Fibroblast of skin of right quadriceps (primary cell): ENCODE measurements at regions not wholly inside any gene's neighbourhood (a gene's known extent, or its start where the extent isn't known, plus 50 kb on each side); places are given as distances from the start of the nearest gene placed in this dataset.

Source experiments
- DNase-seq: peaks from one replicate; pipeline ENCODE4 v3.0.0-alpha.2; 2013

- no peak for DNase-seq
Measured at GRCh38 chr11:70836071-70836470, 416.3 kb downstream of the SHANK2 start.

- no peak for DNase-seq
Measured at GRCh38 chr11:70838198-70838597, 414.2 kb downstream of the SHANK2 start.

GRCh38 chr11:70839851-70840250 lies 412.5 kb downstream of the SHANK2 start:
- DNase-seq, result no peak

- no peak for DNase-seq
Measured at GRCh38 chr11:70841264-70841663, 411.1 kb downstream of the SHANK2 start.

- no peak for DNase-seq
Measured at GRCh38 chr11:70842256-70842655, 410.1 kb downstream of the SHANK2 start.

DNA sequence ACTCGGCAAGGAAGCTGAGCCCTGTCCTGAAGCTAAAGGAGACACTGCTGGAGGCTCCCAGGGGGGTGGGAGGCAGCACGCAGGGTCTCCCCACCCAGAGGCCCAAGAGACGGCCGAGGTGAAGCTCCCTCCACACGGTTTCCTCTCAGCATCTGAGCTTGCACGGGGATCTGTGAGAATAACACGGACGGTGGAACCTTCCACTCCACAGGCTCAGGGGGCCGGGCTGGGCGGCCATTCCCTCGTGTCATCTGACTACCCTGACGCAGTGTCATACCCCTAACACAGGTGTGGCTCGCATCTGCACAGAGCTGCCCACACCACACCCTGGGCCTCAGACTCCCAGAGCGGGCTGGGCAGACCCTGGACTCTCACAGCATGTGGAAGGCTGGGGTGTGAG lies 409.7 kb downstream of the SHANK2 start:
- DNase-seq, result no peak

DNA sequence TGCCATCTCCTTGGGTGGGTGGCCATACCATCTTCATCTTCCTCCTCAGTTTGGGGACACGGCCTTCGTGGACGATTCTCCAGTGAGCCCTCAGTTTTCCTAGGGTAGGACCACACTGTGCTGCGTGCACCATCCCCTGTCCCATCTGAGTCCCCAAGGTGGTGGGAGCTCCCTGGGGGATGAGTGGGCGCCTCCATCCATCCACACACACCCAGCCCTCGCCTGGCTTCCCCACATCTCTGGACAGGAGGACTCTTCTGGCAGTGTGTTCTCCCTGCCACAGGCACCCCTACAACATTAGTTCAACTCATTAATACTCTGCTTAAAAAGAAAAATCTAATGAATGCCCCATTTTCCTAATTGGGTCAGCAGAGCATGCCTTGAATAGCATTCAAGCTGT lies 408.5 kb downstream of the SHANK2 start:
- DNase-seq, result no peak

DNA sequence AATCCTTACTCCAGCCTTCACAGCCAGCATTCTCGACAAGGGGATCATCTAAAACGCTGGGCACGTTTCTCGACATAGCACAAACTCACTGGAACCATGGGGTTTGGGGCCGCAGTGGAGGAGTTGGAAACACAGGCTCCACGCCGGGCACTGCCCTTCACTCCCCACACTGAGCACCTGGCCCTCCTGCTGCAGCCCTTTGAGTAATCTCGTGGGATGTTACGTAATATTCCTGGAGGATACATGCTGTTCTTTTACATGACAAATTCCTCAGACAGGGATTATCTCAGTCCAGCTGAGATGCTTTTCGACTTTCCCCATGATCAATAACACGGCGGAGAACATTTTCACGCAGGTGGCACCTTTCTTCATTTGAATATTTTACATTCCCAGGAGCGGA lies 408.0 kb downstream of the SHANK2 start:
- DNase-seq, result no peak

GRCh38 chr11:70845591-70846041 lies 406.8 kb downstream of the SHANK2 start:
- DNase-seq, result no peak

- no peak for DNase-seq
Measured at GRCh38 chr11:70846781-70847655, 405.4 kb downstream of the SHANK2 start.

- DNase-seq, result no peak
Measured at GRCh38 chr11:70848243-70848750, 404.1 kb downstream of the SHANK2 start.

DNA sequence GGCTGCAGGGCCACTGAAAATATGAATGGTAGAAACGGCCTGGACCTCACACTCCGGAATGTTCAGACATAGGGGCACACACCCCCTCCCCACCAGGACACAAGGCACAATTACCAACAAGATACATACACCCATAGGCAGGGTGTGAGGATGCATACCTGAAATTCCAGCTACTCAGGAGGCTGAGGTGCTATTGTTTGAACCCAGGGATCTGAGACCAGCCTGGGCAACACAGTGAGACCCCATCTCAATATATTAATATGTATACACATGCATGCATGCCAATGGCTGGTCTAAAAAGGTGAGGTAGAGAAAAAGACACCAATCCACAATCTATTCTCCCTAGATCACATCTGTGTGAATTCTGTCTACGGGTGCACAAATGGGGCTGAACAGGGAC lies 403.3 kb downstream of the SHANK2 start:
- DNase-seq, result no peak

- no peak for DNase-seq
Measured at GRCh38 chr11:70851308-70851707, 401.1 kb downstream of the SHANK2 start.

DNA sequence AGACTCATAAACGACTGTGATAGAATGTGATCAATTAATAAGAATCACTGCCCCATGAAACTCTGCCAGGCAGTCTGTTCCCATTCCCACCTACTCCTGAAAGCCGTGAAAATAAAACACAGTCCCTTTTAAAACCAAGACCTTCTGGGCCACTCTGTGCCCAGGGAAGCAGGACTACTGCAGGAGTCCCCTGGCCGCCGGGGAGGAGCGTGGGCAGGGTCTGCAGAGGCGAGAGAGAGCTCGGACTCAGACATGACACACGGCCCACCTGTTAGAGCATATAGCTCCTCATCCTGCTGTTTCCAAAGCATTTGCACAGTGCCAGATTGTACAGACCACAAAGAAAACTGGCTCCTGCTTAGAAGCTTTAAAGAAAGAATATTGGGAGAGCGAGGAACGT lies 400.5 kb downstream of the SHANK2 start:
- no peak for DNase-seq

- no peak for DNase-seq
Measured at GRCh38 chr11:70853068-70853769, 399.2 kb downstream of the SHANK2 start.

DNA sequence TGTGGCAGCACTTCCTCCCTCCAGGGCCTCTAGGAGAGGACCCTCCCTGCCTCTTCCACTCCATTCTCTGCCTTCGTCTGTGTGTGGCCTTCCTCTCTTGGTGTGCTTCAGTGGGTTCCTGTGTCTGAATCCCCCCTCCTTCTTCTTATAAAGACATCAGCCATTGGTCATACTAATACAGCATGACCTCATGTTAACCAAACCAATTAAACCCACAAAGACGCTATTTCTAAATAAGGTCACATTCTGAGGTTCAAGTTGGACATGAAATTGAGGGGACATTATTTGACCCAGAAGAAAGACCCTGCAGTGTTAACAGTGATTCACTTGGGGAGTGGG lies 398.6 kb downstream of the SHANK2 start:
- no peak for DNase-seq

- DNase-seq, result no peak
Measured at GRCh38 chr11:70854201-70854600, 398.2 kb downstream of the SHANK2 start.

- no peak for DNase-seq
Measured at GRCh38 chr11:70854901-70855556, 397.3 kb downstream of the SHANK2 start.

DNA sequence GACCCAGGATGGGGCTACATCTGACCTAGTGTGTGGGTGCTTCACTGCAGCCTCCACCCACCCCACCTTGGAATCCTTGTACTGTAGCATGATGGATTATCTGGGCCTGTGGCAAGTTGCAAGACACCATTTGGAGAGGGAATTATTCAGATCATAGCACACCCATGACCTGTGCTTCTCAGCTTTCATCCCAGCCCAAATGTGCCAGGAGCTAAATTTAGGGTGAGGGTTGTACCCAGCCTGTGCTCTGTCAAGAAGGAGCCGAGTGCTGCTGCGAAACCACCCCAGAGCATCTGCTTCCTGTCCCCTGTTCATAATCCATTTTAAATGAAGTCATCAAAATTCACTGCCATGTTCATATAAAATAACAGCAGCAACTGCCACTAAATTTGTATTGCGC lies 394.5 kb downstream of the SHANK2 start:
- DNase-seq, result no peak

- no peak for DNase-seq
Measured at GRCh38 chr11:70859180-70859579, 393.2 kb downstream of the SHANK2 start.

- DNase-seq, result no peak
Measured at GRCh38 chr11:70860888-70861287, 391.5 kb downstream of the SHANK2 start.

GRCh38 chr11:70861559-70861958 lies 390.8 kb downstream of the SHANK2 start:
- DNase-seq, result no peak

GRCh38 chr11:70862093-70862492 lies 390.3 kb downstream of the SHANK2 start:
- no peak for DNase-seq

DNA sequence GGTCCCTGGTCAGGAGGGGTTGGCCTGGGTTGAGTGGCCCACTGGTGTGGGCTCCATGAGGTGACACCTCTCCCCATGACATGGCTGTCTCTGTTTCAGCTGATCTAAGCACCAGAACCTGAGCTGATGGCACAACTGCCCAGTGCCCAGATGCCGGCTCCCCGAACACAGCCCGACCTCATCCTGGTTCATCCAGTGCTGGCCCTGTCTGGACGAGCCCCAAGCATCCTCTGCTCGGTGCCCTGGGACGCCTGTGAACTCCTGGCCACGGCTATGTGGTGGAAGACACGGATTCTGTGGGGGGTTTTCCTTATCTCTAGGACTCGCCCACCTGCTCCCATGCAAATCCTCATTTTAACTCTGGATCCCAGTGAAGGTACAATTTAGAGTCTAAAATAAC lies 389.2 kb downstream of the SHANK2 start:
- DNase-seq, result no peak
